ENCODE measurements at regions not wholly inside any gene's neighbourhood (a gene's known extent, or its start where the extent isn't known, plus 50 kb on each side); places are given as distances from the start of the nearest gene placed in this dataset.

DNA sequence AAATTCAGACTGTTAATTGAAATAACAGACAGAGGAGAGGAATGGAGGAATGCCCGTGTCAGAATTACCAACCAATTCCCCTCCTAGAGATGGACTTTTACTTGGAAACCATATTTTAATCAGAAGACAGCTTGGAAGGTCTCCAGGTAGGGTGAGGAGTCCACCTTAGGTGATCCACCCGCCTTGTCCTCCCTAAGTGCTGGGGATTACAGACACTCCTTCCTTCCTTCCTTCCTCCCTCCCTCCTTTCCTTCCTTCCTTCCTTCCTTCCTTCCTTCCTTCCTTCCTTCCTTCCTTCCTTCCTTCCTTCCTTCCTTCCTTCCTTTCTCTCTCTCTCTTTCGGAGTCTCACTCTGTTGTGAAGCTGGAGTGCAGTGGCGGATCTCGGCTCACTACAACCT lies 328.0 kb downstream of the RAPGEF2 start:
- Histone ChIP-seq H3K27me3 (replicated peaks in 1 of 4; ENCODE audit: control insufficient read depth in 3 of 4, extremely low read depth in 1 of 4, insufficient read depth in 3 of 4, low read length in 3 of 4) (no peaks in the 10 kb centered on the region), H2BK20ac (ENCODE audit: low read length) (no peak overlapping the region), H3K27ac (ENCODE audit: low read depth, low read length) (no peak overlapping the region), H2AFZ (ENCODE audit: low read length) (no peak overlapping the region), H3K79me1 (ENCODE audit: low read depth, low read length) (no peaks in the 10 kb centered on the region), H3K9ac (replicated peaks in 1 of 4; ENCODE audit: extremely low read depth in 1 of 4, low read depth in 3 of 4, low read length in 3 of 4) (no peak overlapping the region), H2BK15ac (ENCODE audit: low read length) (no peak overlapping the region), H3K56ac (replicated peaks; ENCODE audit: insufficient read length, low read depth, low read length) (no peak overlapping the region), H3K4ac (replicated peaks; ENCODE audit: insufficient read length, low read depth, low read length) (no peak overlapping the region), H3K79me2 (ENCODE audit: control insufficient read depth in 1 of 2, insufficient read depth in 2 of 2, low read length in 2 of 2) (no peaks in the 10 kb centered on the region), H4K91ac (replicated peaks; ENCODE audit: insufficient read length, low read length) (no peak overlapping the region), H3K9me3 (ENCODE audit: insufficient read depth in 2 of 2, low read depth in 1 of 2, low read length in 1 of 2) (no peaks in the 10 kb centered on the region), H3K4me1 (replicated peaks in 1 of 4; ENCODE audit: control insufficient read depth in 3 of 4, insufficient read depth in 4 of 4, low read length in 3 of 4) (peaks cover 0 to 3% (median 0%) of the 10 kb centered on the region in 4 experiments; a peak in 2 of 7 replicates), H3K14ac (ENCODE audit: insufficient read length) (no peak overlapping the region), H3K36me3 (ENCODE audit: control insufficient read depth in 2 of 4, insufficient read depth in 4 of 4, low read length in 3 of 4) (no peaks in the 10 kb centered on the region), H3K18ac (ENCODE audit: extremely low read depth, low read length) (no peak overlapping the region), H2BK120ac (replicated peaks; ENCODE audit: low read depth, low read length) (no peak overlapping the region), H4K8ac (ENCODE audit: extremely low read depth, insufficient read depth, low read length) (no peak overlapping the region), H3K23me2 (ENCODE audit: low read depth, low read length) (peaks cover 2% of the 10 kb centered on the region; the same call in 1 of the 2 replicates), H2BK12ac (ENCODE audit: low read depth, low read length) (no peak overlapping the region), H3K23ac (ENCODE audit: insufficient read length) (no peak overlapping the region), H4K20me1 (replicated peaks in 1 of 2; ENCODE audit: control insufficient read depth in 1 of 2, insufficient read depth in 2 of 2, low read length in 2 of 2) (no peaks in the 10 kb centered on the region), H3K4me2 (ENCODE audit: insufficient read depth in 1 of 2, low read depth in 2 of 2, low read length in 2 of 2) (no peak overlapping the region), H2AK5ac (ENCODE audit: low read depth, low read length) (no peak overlapping the region), H3K4me3 (ENCODE audit: extremely low read depth in 1 of 4, insufficient read depth in 2 of 4, low read depth in 3 of 4, low read length in 4 of 4) (no peak overlapping the region), H2BK5ac (ENCODE audit: low read depth, low read length) (no peak overlapping the region), H4K5ac (ENCODE audit: insufficient read length, low read depth, low read length) (no peak overlapping the region)
- FAIRE-seq, result no peak
- DNase-seq (ENCODE audit: low read depth in 1 of 2, low spot score in 2 of 2), result no peak
- CTCF ChIA-PET (ENCODE audit: partially characterized antibody), result interaction anchor here (0.6 to 1.3 kb wide), 2 partner anchors 25 to 481 kb away, joined by 4 to 5 read pairs; no protein-coding TSS in a partner anchor
- POLR2A ChIA-PET (ENCODE audit: partially characterized antibody), result no interaction called here
- WGBS, 2 experiments (ENCODE audit: extremely low coverage in 1 of 2, insufficient coverage in 1 of 2, insufficient read length in 1 of 2, insufficient replicate concordance in 2 of 2, low coverage in 1 of 2, low lambda C conversion rate in 2 of 2, missing lambda C conversion rate in 1 of 2), result 86% methylated on average over 5 of the region's 5 CpGs; no CpG with 5 or more reads in 1 of the 2 experiments
- TF ChIP-seq POU5F1 (IDR thresholded peaks at IDR 0.05; ENCODE audit: low read depth, low read length) (no peak), CHD2 (IDR thresholded peaks at IDR 0.05; ENCODE audit: low read length) (no peak), CEBPB (IDR thresholded peaks at IDR 0.05; ENCODE audit: low read depth, low read length) (no peak), NANOG (IDR thresholded peaks at IDR 0.05; ENCODE audit: insufficient read depth, low read depth, low read length, poor library complexity, severe bottlenecking) (no peak), GABPA (IDR thresholded peaks at IDR 0.05; ENCODE audit: borderline replicate concordance, insufficient read depth, low read length) (no peak), CBX5 (IDR thresholded peaks at IDR 0.05; ENCODE audit: low read depth, low read length) (no peak)
- TF ChIP-seq, protein P1, sequence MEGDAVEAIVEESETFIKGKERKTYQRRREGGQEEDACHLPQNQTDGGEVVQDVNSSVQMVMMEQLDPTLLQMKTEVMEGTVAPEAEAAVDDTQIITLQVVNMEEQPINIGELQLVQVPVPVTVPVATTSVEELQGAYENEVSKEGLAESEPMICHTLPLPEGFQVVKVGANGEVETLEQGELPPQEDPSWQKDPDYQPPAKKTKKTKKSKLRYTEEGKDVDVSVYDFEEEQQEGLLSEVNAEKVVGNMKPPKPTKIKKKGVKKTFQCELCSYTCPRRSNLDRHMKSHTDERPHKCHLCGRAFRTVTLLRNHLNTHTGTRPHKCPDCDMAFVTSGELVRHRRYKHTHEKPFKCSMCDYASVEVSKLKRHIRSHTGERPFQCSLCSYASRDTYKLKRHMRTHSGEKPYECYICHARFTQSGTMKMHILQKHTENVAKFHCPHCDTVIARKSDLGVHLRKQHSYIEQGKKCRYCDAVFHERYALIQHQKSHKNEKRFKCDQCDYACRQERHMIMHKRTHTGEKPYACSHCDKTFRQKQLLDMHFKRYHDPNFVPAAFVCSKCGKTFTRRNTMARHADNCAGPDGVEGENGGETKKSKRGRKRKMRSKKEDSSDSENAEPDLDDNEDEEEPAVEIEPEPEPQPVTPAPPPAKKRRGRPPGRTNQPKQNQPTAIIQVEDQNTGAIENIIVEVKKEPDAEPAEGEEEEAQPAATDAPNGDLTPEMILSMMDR (IDR thresholded peaks at IDR 0.05; ENCODE audit: control extremely low read depth in 1 of 3, insufficient read depth in 1 of 3, low read depth in 1 of 3, low read length in 3 of 3), result no peak

Measured in H1 (cell line).